OCI-M2 (cell line): ENCODE measurements at regions not wholly inside any gene's neighbourhood (a gene's known extent, or its start where the extent isn't known, plus 50 kb on each side); places are given as distances from the start of the nearest gene placed in this dataset.

ENCODE experiments used
- DNase-seq: peaks from one replicate; lab custom pipeline; 2025; ENCODE audit not compliant: unreplicated experiment; lab: John Stamatoyannopoulos, UW

DNA sequence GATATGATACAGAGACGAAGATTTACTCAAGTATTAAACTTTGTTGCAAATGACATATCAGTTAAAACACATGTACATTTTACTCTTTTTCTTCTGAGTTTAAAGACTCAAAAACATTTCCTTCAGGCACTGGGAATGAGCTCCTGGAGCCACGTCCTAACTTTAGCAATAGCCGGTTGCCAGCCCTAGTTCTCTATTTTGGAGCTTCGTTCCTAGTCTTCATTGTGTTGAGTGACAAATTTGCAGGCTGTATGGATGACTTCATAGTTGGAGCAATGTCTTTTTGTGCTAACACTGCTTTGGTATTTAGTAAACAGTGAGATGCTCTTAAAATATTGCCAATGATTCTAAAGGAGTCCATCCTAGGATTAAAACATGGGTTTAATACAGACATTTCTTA, 190.9 kb downstream of the FAT4 start:
- DNase-seq: no peak

DNA sequence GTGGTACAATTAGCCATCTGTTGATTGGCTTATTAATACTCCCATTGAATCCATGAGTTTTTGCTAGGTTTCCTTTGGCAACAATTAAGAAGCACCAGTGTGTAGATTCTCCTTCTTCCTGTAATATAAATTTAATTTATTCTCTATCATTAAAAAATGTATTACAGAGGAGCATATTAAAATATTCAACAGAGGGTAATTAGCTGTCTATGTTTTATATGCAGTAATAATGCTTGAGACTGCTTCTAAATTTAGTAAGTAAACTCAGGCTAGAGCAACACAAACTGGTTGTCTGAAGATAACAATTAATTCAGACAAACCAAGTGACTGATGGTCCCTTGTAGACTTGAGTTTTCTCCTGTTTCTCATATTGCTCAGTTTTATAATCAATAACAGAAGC, 192.4 kb downstream of the FAT4 start:
- no peak for DNase-seq

DNA sequence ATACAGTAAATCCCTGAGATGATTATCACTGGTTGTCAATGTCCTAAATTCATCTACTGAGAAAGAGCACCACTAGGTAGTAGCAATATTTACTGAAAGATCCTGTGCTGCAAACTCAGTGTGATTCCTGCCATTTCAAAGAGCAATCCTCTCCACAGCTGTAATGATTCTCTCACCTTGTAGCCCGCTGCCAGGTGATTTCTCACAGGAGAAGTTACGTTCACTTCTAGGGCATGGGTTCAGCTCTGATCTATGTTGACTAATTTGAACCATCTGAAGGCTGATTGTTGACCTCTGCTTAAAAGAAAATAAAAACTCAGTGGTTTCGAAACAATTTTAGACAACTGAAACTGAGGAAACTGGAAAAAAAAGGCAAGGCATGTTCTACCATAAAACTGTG, 197.0 kb downstream of the FAT4 start:
- DNase-seq: no peak

DNA sequence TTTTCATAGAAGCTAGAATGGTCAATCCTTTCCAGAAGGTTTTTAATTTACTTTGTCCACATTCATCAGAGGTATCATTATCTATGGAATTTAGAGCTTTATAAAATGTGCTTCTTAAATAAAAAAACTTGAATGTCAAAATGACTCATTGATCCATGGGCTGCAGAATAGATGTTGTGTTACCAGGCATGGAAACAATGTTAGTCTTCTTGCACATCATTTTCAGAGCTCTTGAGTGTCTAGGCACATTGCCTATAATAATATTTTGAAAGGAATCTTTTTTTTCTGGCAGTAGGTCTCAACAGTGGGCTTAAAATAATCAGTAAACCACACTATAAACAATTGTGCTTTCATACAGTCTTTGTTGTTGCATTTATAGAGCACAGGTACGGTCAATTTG, 200.3 kb downstream of the FAT4 start:
- DNase-seq: no peak

DNA sequence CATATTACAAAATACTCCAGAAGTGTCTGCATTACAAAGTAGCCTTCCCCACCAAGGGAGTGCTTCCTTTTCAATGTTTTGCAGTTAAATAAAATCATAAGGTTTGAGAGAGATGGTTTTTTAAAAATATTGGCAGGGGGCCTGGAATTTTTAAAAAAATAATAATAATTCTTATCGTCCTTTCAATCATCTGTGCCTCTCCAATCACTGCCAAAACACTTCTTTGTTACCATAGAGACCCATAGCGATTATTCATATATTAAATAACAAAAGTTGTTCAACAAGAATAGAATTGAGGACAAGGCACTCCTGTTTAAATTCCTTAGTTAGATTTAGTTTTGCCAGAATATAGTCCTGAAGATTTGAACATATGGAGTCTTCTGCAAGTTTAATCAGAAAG, 203.1 kb downstream of the FAT4 start:
- DNase-seq: no peak

DNA sequence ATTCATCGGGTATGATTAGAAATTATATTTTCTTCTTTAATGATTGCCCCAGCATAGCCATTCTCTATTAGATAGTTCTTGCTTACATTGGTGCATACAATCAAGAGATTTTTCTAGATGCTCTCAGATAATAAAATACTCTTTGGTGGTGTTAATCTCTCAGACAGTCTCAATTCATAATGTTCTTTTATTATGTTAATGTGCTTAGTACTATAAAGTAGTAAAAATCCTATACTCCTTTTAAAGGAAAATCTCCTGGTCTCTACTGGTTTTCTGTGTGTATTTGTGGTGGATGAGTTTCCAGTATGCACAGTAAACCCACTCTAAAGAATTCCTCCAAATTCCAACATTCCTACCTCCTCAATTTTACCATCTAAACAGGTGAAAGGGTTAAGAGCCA, 203.5 kb downstream of the FAT4 start:
- DNase-seq: no peak

DNA sequence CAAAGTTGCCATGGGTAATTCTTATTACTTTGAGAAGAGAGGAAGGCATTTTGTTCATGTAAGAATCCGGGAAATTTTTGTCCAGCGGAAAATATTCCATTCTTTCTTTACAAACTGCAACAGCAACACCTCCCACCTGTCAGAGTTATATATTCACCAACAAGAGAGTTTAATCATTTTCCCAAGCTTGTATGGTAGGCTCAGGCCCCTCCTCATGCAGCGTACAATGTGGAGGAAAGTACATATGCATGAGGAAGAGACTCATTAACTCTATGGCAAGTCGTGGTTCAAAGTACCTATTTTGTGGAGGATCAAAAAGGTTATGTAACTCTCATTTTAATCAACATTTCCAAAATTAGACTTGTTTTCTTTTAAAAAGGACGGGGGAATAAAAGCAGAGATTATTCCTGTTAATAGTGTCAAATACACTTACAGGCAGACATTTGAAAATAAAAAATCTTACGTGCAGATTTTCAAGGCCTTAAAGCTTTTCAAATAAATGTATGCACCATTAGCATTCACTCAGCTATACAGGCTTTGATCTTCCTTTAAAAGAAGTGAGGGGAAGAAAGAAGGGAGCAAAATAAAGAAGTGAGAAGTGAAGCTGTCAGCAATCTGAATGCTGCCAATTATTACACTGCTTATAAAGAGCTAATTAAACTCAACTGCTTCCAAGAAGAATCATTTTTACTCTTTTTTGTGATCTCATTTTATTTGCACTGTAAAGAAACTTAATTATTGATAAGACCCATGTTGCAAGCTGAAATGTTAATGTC, 204.8 kb downstream of the FAT4 start:
- DNase-seq: no peak

DNA sequence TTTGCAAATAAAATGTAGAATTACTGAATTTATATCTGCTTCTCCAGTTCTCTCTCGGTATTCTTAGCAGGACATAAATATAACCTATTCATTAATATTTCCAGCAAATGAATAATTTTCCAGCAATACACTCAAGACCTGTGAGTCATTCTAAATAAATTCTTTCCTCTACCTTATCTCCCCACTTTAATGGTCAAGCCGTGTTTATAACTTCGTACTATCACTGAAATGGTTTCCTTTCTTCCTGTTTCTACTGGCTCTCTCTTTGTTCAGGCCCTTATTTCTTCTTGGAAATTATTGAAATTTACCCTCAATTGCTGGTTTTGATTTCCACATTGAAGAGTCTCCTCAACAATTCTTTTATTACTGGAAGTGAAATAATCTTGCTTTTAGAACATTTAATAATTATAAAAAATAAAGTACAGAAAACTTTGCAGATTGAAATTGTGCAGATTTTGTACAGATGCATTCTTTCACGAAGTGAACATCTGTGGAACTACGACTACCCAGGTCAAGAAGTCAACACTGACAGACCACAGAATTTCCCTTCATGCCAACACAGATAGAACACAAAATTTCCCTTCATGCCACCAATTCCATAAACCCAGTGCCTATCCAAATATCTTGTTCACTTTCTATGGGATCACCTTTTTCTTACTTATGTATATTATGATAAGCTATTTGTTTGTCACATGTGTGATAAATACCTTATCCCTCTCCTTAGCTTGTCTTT, 205.7 kb downstream of the FAT4 start:
- no peak for DNase-seq

DNA sequence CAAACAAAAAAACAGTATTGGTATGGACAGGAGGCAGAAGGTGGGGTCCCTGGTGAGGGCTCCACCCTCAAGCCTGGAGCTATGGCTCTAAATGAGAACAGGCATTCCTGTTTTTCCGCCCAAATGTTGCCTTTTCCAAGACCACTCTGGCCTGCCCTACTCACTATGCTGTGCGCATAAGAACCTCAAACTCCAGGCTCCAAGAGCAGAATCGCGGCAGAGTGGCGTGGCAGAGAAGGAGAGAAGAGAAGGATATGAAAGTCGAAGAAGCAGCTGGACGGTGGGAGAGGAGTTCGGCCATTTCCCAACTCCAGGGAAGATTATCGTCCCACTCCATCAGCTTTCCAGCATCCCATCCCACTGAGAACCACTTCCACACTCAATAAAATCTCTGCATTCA, 207.8 kb downstream of the FAT4 start:
- DNase-seq: no peak

DNA sequence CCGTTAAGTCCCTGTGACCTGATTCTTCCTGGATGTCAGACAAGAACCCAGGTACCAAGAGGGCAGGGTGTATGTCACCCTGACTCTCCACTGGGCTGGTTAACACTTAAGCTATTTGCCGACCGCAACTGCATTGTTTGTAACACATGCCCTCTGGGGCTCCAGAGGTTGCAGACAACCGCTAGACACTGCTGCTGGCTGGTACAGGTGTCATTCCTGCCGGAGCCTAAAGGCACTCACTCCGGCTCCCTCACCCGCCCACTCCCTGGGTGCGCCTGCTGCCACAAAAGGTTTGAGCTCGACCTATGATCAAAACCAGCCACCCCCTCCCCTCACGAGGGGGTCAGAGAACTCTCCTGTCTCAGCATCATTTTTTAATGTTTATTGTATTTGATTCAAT, 208.2 kb downstream of the FAT4 start:
- DNase-seq: no peak

DNA sequence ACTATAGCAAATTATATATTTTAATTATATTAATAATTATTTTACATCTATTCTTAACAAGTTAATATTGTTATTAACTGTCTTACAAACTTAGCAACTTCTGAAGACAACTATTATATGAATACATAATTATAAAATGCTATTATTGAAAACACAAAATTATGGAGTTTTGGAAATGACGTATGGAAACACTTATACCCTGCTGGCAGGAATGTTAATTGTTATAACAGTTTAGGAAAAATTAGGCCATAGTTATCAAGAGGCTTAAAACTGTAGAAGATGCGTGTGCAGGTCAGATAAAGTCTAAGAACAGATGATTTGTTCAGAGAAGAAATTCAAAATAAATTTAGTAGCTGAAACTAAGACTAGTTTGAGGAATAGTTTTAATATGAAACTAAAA, 211.7 kb downstream of the FAT4 start:
- no peak for DNase-seq

DNA sequence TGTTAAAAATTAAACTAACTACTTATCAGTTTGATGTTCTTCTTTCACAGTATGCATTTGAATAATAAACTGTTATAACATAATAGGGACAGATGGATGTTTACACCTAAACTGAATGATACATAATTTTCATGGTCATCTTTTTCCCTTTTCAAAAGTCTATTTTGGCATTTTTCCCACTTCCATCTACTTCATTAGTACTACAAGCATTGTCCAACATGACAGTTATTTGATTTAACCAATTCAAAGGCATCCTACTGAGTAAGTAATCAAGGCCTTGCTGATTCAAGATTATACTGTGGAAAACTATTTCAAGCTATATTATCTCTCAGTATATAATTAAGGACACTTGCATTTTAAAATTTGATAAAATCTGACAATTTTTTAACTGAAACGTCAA, 212.9 kb downstream of the FAT4 start:
- DNase-seq: no peak

DNA sequence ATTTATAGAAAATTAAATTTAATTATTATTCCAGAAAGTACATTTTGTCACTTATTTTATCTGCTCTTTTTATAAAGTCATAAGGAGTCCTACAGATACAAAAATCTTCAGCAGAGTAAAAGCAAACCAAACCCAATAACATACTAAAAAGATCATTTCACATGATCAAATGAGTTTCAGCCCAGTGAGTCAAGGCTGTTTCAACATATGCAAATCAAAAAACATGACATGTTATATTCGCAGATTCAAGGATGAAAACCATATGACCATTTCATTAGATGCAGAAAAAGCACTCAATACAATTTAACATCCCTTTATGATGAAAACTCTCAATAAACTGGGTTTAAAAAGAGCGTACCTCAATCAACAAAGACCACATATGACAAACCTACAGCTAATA, 214.3 kb downstream of the FAT4 start:
- DNase-seq: no peak

DNA sequence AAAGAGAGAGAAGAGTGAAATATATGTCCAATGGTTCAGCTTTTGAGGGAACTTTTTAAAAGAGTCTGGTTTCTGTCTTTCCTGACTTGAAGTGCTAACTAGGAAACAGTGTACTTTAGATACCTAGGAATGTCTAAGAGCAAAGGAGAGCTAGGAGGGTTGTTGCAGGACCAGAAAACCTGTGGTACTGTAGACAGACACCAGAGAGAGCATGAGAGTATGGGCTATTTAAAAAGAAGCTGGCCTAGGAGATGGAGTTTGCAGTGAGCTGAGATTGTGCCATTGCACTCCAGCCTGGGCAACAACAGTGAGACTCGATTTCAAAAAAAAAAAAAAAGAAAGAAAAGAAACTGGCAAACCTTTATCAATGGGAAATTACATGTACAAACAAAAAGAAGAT, 223.9 kb downstream of the FAT4 start:
- DNase-seq: no peak

DNA sequence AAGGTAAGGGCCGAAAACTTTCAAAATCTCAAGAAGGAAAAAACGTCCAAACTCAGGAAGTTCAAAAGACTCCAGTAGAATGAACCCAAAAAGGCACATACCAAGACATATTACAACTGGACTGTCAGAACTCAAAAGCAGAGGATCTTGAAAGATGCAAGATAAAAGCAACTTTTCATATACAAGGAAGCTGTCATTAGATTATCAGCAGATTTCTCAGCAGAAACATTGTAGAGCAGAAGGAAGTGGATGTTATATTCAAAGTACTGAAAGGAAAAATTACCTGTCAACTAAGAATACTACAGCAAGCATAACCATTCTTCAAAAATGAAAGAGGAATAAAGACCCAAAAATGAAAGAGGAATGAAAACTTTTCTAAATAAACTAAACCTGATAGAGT, 224.9 kb downstream of the FAT4 start:
- DNase-seq: no peak

DNA sequence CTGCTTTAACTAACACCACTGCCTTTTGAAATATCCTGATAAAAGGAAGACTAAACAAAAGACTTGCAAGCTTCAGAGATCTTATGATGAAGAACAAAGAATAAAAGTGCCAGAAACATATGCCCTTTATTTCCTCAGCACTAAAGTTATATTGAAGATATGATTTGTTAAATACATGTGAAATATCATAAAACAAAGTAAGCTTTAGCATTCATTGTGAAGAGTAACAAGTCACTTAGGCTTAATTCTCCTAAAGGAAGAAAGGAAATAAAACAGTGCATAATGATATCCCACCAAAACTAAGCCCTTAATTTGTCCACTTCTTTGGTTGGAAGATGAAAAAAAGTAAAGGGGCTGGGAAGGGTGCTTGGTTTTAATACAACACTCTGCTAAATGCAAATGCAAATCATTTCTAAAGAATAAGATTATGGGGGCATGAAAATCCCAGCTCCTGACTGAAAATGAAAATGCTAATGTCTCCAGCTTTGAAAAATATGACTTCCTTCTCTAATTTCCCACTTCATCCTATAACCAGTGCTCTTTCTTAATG, 227.2 kb downstream of the FAT4 start:
- DNase-seq: no peak

DNA sequence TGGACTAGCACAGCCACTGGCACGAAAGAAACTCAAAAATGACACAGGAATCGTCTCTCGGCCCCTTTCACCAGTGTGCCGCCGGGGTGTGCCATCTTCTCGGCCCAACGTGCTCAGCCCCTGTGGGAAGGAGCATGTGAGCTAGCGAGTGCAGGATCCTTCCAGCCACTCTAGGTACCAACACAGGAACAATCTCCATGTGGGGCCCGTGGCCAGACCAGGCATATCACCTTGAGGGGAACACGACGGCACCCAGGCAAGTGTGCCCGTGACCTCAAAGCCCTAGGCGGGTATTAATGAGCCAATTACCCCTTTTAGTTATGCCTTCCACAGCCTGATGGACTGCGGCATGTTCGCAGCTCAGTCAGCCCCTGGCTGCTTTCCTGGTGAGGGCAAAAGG, 231.5 kb downstream of the FAT4 start:
- no peak for DNase-seq

DNA sequence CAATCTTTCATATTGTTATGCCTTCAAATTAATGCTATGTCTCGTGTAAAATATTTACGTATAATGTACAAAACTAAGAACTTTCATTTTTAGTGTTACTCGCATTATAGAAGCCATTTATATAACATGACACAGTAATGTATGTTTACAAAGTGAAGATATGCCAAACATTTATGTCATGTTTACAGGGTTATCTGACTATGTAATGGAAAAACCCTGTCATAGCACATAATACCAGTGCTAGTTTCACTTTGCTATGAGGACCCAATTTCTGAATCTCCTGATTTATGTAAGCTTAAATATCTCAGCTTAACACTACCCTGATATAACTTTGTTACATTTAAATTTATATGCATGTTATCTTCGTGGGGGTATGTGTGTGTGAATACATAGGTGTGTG, 233.1 kb downstream of the FAT4 start:
- DNase-seq: no peak

DNA sequence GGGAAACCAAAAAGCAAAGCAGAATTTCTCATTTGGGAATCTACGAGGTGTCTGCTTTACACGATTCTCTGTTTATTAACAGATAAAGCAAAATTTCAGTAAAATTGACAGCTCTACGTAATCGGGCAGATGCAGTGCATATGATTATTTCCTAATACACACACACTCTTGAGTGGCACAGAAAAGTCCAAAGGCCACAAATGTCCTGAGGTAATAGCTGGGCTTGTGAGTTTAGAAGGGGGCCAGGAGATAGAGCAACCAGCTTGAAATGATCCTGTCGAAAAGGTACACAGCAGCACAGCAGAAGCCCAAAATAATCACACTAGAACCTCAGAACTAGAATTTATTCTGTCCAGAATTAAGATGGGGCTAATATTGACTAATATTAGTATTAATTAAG, 236.0 kb downstream of the FAT4 start:
- DNase-seq: no peak

DNA sequence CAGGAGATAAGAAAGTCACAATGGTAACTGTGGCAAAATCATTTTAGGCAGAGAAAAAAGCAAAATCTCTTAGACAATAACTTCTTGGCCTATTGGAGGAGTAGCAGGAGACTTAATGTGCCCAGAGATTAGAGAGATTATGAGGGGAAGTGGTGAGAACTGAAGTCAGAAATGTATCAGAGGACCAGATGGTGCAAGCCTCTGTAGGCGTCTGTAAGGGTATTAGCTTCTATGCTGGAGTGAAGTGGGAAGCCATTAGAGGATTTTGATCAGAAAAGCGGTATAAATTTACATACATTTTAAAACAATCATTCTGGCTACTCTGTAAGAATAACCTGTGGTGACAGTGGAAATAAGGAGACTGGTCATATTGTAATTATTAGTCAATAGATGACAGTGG, 236.7 kb downstream of the FAT4 start:
- no peak for DNase-seq

DNA sequence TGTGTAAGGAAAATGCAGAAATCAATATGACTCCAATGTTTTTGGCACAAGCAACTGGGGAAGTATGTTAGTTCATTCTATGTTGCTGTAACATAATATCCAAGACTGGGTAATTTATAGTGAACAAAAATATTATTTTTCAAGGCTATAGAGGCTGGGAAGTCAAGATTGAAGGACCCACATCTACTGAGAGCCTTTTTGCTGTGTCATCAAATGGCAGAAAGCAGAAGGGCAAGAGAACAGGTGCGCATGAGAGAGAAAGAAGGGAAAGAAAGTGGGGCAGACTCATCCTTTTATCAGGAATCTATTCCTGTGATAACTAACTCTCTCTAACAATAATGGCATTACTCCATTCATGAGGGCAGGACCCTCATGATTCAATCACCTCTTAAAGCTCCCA, 237.2 kb downstream of the FAT4 start:
- DNase-seq: no peak

DNA sequence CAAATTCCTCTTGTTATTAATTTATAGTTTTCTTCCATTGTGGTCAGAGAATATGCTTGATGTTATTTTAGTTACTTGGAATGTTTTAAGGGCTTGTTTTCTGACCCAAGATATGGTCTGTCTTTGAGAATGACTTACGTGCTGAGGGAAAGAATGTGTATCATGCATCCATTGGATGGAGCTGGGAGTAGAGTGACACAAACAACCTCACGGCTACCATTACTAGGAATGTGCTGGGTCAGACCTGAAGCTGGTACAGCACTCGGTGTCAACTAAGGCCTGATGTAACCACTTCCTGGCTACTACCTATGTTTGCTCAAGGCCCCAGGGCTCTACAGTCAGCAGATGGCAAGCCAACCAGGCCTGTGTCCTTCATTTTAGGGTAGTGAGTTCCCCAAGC, 257.8 kb downstream of the FAT4 start:
- no peak for DNase-seq

DNA sequence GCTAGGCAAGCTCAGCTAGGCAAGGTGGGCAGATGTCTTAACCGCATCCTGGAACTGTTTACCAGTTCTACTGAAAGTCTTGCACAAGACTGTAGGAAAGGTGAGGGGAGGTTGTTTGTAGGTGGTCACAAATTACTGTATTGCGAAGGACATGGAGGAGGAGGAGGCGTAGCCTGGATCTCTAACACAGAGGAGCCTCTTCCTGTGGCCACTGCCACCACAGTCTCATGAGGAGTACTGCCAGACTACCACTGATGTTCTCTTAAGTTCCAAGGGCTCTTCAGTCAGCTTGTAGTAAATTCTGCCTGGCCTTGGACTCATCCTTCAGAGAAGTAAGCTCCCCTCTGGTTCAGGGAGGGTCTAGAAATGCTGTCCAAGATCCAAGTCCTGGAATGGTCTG, 258.6 kb downstream of the FAT4 start:
- DNase-seq: no peak
